Hepatocyte (in vitro differentiated cells): ENCODE measurements at regions not wholly inside any gene's neighbourhood (a gene's known extent, or its start where the extent isn't known, plus 50 kb on each side); places are given as distances from the start of the nearest gene placed in this dataset.

ENCODE experiments used
- EZH2 ChIP-seq: fragments of 200-600 bp; sonication (generic); IDR thresholded peaks from 2 replicates; pipeline ENCODE4 v1.6.1; 2016; ENCODE audit warnings: antibody characterized with exemption, mild to moderate bottlenecking, borderline replicate concordance
- TF ChIP-seq, protein P1 (sequence below): fragments of 200-600 bp; sonication (generic); IDR thresholded peaks from 2 replicates; pipeline ENCODE4 v1.5.1; 2016; ENCODE audit warnings: antibody characterized with exemption, mild to moderate bottlenecking; ENCODE audit not compliant: poor library complexity

GRCh38 chr20:22387452-22387851 lies 196.9 kb downstream of the FOXA2 start:
- TF ChIP-seq, protein P1, sequence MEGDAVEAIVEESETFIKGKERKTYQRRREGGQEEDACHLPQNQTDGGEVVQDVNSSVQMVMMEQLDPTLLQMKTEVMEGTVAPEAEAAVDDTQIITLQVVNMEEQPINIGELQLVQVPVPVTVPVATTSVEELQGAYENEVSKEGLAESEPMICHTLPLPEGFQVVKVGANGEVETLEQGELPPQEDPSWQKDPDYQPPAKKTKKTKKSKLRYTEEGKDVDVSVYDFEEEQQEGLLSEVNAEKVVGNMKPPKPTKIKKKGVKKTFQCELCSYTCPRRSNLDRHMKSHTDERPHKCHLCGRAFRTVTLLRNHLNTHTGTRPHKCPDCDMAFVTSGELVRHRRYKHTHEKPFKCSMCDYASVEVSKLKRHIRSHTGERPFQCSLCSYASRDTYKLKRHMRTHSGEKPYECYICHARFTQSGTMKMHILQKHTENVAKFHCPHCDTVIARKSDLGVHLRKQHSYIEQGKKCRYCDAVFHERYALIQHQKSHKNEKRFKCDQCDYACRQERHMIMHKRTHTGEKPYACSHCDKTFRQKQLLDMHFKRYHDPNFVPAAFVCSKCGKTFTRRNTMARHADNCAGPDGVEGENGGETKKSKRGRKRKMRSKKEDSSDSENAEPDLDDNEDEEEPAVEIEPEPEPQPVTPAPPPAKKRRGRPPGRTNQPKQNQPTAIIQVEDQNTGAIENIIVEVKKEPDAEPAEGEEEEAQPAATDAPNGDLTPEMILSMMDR: no peak
- no peak for TF ChIP-seq EZH2
